ENCODE measurements at regions not wholly inside any gene's neighbourhood (a gene's known extent, or its start where the extent isn't known, plus 50 kb on each side); places are given as distances from the start of the nearest gene placed in this dataset.

DNA sequence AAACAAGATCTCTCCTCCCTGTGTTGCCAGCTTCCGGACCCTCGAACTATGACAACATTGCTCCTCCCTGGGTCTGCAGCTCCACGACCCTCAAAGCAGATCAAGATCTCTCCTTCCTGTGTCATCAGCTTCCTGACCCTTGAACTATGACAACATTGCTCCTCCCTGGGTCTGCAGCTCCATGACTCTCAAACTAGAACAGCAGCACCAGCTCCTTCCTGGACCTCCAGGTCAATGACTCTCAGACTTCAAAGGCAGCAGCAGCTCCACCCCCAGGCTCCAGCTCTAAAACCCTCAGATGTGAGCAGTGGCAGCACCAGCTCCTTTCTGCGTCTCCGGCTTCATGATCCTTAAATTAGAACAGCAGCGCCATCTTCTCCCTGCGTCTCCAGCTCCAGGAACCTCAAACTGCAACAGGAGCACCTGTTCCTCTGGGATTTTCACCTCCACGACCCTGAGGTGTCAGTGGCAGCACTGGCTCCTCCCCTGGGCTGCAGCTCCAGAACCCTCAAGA is 341.0 kb upstream of the SULF2 start:
- TF ChIP-seq TAF1 (IDR thresholded peaks at IDR 0.05; ENCODE audit: borderline replicate concordance, low read depth, low read length) (no peak), POLR2AphosphoS5 (IDR thresholded peaks at IDR 0.05; ENCODE audit: low read depth, low read length) (no peak)
